ENCODE measurements at regions not wholly inside any gene's neighbourhood (a gene's known extent, or its start where the extent isn't known, plus 50 kb on each side); places are given as distances from the start of the nearest gene placed in this dataset.

DNA sequence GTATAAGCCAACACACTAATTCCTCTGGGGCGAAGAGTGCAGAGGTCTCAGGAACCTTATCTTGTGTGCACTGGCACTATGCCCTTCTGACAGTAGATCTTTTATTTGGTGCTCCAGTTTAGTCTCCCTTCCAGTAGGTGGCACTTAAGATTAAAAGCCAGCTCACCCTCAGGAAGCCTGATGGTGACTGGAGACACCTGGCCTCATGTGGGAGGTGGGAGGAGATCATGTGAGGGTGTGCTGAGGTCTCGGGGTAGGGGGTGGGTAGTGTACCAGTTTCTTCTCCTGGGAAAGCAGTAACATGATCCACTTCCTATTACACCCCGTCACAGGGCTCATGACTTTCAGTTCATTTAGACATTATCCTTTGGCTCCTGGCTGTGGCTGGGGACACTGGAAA, 654.9 kb downstream of the ADCYAP1 start:
- ATAC-seq, result no peak

DNA sequence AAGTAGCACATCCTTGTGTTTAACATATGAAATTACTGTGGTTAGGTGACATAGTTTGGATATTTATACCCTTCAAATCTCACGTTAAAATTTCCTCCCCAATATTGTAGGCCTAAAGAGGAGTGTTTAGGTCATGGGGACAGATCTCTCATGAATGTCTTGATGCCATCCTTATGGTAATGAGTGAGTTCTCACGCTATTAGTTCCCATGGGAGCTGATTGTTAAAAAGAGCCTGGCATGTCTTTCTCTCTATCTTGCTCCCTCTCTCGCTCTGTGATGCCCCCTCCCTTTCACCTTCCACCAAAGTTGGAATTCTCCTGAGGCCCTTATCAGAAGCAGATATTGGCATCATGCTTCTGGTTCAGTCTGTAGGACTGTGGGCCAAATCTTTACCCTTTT, 660.1 kb downstream of the ADCYAP1 start:
- ATAC-seq, result no peak

More for the DNA sequence above, 654.9 kb downstream of the ADCYAP1 start:
- TF ChIP-seq PPARA (CRISPR knock-in tag; IDR thresholded peaks at IDR 0.05; ENCODE audit: borderline replicate concordance) (no peak), ZFP30 (CRISPR knock-in tag; IDR thresholded peaks at IDR 0.05) (no peak), ISL1 (CRISPR knock-in tag; IDR thresholded peaks at IDR 0.05) (no peak), GLIS3 (CRISPR knock-in tag; IDR thresholded peaks at IDR 0.05) (no peak), SNAI2 (CRISPR knock-in tag; IDR thresholded peaks at IDR 0.05) (no peak)
- TF ChIP-seq, protein P1, sequence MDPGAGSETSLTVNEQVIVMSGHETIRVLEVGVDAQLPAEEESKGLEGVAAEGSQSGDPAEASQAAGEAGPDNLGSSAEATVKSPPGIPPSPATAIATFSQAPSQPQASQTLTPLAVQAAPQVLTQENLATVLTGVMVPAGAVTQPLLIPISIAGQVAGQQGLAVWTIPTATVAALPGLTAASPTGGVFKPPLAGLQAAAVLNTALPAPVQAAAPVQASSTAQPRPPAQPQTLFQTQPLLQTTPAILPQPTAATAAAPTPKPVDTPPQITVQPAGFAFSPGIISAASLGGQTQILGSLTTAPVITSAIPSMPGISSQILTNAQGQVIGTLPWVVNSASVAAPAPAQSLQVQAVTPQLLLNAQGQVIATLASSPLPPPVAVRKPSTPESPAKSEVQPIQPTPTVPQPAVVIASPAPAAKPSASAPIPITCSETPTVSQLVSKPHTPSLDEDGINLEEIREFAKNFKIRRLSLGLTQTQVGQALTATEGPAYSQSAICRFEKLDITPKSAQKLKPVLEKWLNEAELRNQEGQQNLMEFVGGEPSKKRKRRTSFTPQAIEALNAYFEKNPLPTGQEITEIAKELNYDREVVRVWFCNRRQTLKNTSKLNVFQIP (CRISPR knock-in tag; IDR thresholded peaks at IDR 0.05; ENCODE audit: borderline replicate concordance, low read depth), result no peak

GRCh38 chr18:1571206-1571605, 666.5 kb downstream of the ADCYAP1 start:
- TF ChIP-seq CSDC2 (CRISPR knock-in tag; IDR thresholded peaks at IDR 0.05) (no peak), ISL1 (CRISPR knock-in tag; IDR thresholded peaks at IDR 0.05) (no peak), ESRRG (CRISPR knock-in tag; IDR thresholded peaks at IDR 0.05) (no peak), ARNTL (CRISPR knock-in tag; IDR thresholded peaks at IDR 0.05; ENCODE audit: borderline replicate concordance, low read depth) (no peak), TCF4 (CRISPR knock-in tag; IDR thresholded peaks at IDR 0.05; ENCODE audit: borderline replicate concordance) (no peak), SNAI2 (CRISPR knock-in tag; IDR thresholded peaks at IDR 0.05) (no peak), ZNF565 (CRISPR knock-in tag; conservative IDR thresholded peaks at IDR 0.05; ENCODE audit: low read depth) (no peak), ZC3H10 (CRISPR knock-in tag; IDR thresholded peaks at IDR 0.05) (no peak)
- TF ChIP-seq, protein P1 (CRISPR knock-in tag; IDR thresholded peaks at IDR 0.05; ENCODE audit: borderline replicate concordance, low read depth), result no peak
- no peak for ATAC-seq

More for the DNA sequence above, 660.1 kb downstream of the ADCYAP1 start:
- TF ChIP-seq TCF4 (CRISPR knock-in tag; IDR thresholded peaks at IDR 0.05; ENCODE audit: borderline replicate concordance) (no peak), ZFP30 (CRISPR knock-in tag; IDR thresholded peaks at IDR 0.05) (no peak), BACH2 (CRISPR knock-in tag; IDR thresholded peaks at IDR 0.05; ENCODE audit: borderline replicate concordance) (no peak), ESRRG (CRISPR knock-in tag; IDR thresholded peaks at IDR 0.05) (no peak), TSHZ2 (CRISPR knock-in tag; IDR thresholded peaks at IDR 0.05) (no peak), CSDC2 (CRISPR knock-in tag; IDR thresholded peaks at IDR 0.05) (no peak), ZC3H10 (CRISPR knock-in tag; IDR thresholded peaks at IDR 0.05) (no peak)

GRCh38 chr18:1573732-1574131, 669.1 kb downstream of the ADCYAP1 start:
- ATAC-seq, result no peak
- TF ChIP-seq, protein P1 (CRISPR knock-in tag; IDR thresholded peaks at IDR 0.05; ENCODE audit: borderline replicate concordance, low read depth), result no peak
- TF ChIP-seq ARNTL (CRISPR knock-in tag; IDR thresholded peaks at IDR 0.05; ENCODE audit: borderline replicate concordance, low read depth), result no peak
- TF ChIP-seq OSR1 (CRISPR knock-in tag; IDR thresholded peaks at IDR 0.05), result no peak
- TF ChIP-seq SNAI2 (CRISPR knock-in tag; IDR thresholded peaks at IDR 0.05), result no peak
- no peak for TF ChIP-seq CSDC2 (CRISPR knock-in tag; IDR thresholded peaks at IDR 0.05)
- TF ChIP-seq ZFP30 (CRISPR knock-in tag; IDR thresholded peaks at IDR 0.05), result no peak
- no peak for TF ChIP-seq TCF4 (CRISPR knock-in tag; IDR thresholded peaks at IDR 0.05; ENCODE audit: borderline replicate concordance)
- TF ChIP-seq PPARA (CRISPR knock-in tag; IDR thresholded peaks at IDR 0.05; ENCODE audit: borderline replicate concordance), result no peak
- no peak for TF ChIP-seq ZNF8 (CRISPR knock-in tag; IDR thresholded peaks at IDR 0.05)
- no peak for TF ChIP-seq ZFP3 (CRISPR knock-in tag; IDR thresholded peaks at IDR 0.05)
- TF ChIP-seq ZNF565 (CRISPR knock-in tag; conservative IDR thresholded peaks at IDR 0.05; ENCODE audit: low read depth), result no peak
- TF ChIP-seq BACH2 (CRISPR knock-in tag; IDR thresholded peaks at IDR 0.05; ENCODE audit: borderline replicate concordance), result no peak
- TF ChIP-seq TSHZ2 (CRISPR knock-in tag; IDR thresholded peaks at IDR 0.05), result no peak
- no peak for TF ChIP-seq RARB (CRISPR knock-in tag; IDR thresholded peaks at IDR 0.05)
- no peak for TF ChIP-seq CSRNP3 (CRISPR knock-in tag; IDR thresholded peaks at IDR 0.05)

All from SK-N-SH treated with all-trans-retinoic acid at 6 μM for 48 hours (cell line).